Kidney epithelial cell (primary cell): ENCODE measurements at regions not wholly inside any gene's neighbourhood (a gene's known extent, or its start where the extent isn't known, plus 50 kb on each side); places are given as distances from the start of the nearest gene placed in this dataset.

ENCODE experiments used
- DNase-seq: peaks from one replicate; pipeline ENCODE4 v3.0.0-alpha.2; 2010; ENCODE audit warnings: low read depth
- H3K27me3 ChIP-seq: 2 replicates; pipeline ENCODE4 v1.6.0; 2011; ENCODE audit warnings: low read length; ENCODE audit not compliant: control insufficient read depth, insufficient read depth
- H3K36me3 ChIP-seq: 2 replicates; pipeline ENCODE4 v1.5.1; 2011; ENCODE audit warnings: low read length; ENCODE audit not compliant: control insufficient read depth, insufficient read depth
- H3K4me3 ChIP-seq: 2 replicates; pipeline ENCODE4 v1.5.1; 2011; ENCODE audit warnings: low read depth, mild to moderate bottlenecking, control low read depth, low read length
- TF ChIP-seq, protein P1 (sequence below): IDR thresholded peaks from 2 replicates; pipeline ENCODE4 v1.5.1; 2011; ENCODE audit warnings: mild to moderate bottlenecking, moderate library complexity, low read length, control low read depth, inconsistent platforms; ENCODE audit not compliant: insufficient read depth, poor library complexity, severe bottlenecking

DNA sequence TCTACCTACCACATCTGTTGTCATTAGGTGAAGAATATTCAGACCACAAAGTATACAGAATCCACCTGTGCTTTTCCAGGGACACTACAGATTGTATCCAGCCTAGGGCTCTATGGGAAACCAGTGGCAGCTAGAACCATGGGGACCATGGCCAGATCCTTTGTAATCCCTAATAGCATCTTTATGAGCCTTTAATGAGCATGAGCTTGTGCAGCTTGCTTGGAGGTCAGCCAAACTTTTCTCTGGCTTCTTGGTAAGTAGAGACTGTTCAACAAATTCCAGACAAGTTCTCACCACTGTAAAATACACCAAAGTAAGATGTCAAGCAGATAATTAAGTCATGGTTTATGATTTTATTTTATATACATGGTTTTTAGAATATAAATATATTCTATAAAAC, 301.6 kb upstream of the ADGRB3 start:
- Histone ChIP-seq H3K27me3 (no peaks in the 10 kb centered on the region), H3K36me3 (no peaks in the 10 kb centered on the region), H3K4me3 (no peak overlapping the region)
- DNase-seq, result no peak
- TF ChIP-seq, protein P1, sequence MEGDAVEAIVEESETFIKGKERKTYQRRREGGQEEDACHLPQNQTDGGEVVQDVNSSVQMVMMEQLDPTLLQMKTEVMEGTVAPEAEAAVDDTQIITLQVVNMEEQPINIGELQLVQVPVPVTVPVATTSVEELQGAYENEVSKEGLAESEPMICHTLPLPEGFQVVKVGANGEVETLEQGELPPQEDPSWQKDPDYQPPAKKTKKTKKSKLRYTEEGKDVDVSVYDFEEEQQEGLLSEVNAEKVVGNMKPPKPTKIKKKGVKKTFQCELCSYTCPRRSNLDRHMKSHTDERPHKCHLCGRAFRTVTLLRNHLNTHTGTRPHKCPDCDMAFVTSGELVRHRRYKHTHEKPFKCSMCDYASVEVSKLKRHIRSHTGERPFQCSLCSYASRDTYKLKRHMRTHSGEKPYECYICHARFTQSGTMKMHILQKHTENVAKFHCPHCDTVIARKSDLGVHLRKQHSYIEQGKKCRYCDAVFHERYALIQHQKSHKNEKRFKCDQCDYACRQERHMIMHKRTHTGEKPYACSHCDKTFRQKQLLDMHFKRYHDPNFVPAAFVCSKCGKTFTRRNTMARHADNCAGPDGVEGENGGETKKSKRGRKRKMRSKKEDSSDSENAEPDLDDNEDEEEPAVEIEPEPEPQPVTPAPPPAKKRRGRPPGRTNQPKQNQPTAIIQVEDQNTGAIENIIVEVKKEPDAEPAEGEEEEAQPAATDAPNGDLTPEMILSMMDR, result no peak

DNA sequence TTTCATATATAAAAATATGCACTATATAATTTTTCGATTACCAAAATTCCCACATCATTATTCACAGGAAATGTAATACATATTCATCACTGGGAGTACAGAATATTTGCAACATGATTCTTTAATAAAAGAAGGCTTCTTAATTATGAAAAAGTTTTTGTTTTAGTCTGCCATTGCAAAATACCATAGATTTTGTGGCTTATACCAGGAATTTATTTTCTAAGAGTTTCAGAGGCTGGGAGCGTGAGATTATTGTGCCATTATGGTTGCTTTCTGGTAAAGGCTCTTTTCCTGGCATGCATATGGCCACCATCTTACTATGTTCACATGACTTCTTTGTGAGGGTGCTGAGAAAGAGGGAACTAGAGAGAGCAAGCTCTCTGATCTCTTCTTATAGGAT, 306.9 kb upstream of the ADGRB3 start:
- H3K36me3 ChIP-seq, result no peaks in the 10 kb centered on the region
- TF ChIP-seq, protein P1, result no peak
- H3K27me3 ChIP-seq, result no peaks in the 10 kb centered on the region
- no peak overlapping the region for H3K4me3 ChIP-seq
- DNase-seq, result no peak

DNA sequence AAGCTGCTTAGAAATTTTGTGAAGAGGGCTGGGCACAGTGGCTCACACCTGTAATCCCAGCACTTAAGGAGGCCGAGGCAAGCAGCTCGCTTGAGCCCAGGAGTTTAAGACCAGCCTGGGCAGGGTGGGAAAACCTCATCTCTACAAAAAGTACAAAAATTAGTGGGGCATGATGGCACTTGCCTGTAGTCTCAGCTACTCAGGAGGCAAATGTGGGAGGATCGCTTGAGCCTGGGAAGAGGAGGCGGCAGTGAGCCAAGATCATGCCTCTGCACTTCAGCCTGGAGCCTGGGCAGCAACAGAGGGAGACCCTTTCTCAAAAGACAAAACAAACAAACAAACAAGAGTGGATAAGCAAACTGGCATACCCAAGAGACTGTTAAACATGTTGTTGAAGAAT, 308.3 kb upstream of the ADGRB3 start:
- TF ChIP-seq, protein P1, result no peak
- DNase-seq, result no peak
- no peaks in the 10 kb centered on the region for H3K36me3 ChIP-seq
- no peaks in the 10 kb centered on the region for H3K27me3 ChIP-seq
- H3K4me3 ChIP-seq, result no peak overlapping the region

DNA sequence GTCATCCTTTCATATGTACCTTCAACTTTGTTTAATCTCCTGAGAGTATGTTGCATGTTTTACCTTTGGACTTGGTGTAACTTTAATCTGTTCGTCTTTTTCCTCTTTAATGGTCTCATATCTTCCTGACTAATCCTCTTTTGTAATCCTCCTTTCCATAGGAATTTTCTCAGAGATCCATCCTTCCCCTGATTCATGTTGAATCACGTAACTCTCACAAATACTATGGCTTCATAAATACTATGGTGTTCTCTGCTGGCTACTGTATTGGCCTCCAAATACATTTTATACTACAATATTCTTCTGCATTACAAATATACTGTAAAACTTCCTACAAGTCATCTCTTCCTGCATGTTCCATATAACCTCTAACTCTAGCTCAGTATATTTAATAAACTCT, 317.7 kb upstream of the ADGRB3 start:
- Histone ChIP-seq H3K36me3 (no peaks in the 10 kb centered on the region), H3K27me3 (no peaks in the 10 kb centered on the region), H3K4me3 (no peak overlapping the region)
- DNase-seq, result no peak
- TF ChIP-seq, protein P1, result no peak

- Histone ChIP-seq H3K4me3 (no peak overlapping the region), H3K36me3 (no peaks in the 10 kb centered on the region), H3K27me3 (no peaks in the 10 kb centered on the region)
- TF ChIP-seq, protein P1, result no peak
- DNase-seq, result no peak
These were observed 321.2 kb upstream of the ADGRB3 start for GRCh38 chr6:68313911-68314310.

DNA sequence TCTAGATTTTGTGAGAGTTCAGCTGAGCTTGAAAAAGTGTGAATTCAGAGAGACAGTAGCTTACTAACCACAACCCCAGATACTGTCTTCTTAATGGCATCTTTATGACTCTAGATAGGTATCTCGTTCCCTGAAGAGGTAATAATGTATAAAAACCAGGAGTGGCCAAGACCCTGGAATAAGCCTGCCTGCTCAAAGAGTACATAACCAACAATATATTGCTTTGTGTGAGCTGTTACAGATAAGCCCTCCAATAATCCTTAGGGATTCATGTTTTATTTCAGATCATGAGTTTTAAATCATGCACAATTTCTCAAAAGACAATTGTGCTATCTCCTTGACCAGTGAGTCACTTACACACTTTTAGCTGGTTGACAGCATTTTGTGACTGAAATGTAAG, 327.8 kb upstream of the ADGRB3 start:
- TF ChIP-seq, protein P1, result no peak
- Histone ChIP-seq H3K36me3 (no peaks in the 10 kb centered on the region), H3K27me3 (no peaks in the 10 kb centered on the region), H3K4me3 (no peak overlapping the region)
- no peak for DNase-seq
